ENCODE measurements at regions not wholly inside any gene's neighbourhood (a gene's known extent, or its start where the extent isn't known, plus 50 kb on each side); places are given as distances from the start of the nearest gene placed in this dataset.

DNA sequence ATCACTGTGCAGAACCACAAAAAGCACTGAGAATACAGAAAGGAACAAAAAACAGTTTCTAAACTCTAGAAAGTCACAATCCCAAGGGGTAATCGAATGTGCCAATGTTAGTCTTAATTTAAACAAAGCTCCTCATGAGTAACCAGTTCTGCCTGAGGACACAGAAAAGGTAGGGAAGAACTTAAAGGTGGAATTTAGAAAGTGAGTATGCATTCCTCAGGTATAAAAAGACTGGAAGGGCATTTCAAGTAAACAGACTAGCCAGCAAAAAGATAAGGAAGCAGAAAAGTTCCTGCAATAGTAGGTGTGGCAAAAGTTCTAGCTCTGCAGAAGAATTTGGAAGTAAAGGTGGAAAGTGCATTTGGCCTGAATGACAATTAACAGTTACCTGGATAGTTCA, 84.6 kb upstream of the DLX6 start:
- TF ChIP-seq CTCF (conservative IDR thresholded peaks at IDR 0.05) (no peak), ZFX (IDR thresholded peaks at IDR 0.05) (no peak)

Data from C4-2B (cell line).